ENCODE measurements at regions not wholly inside any gene's neighbourhood (a gene's known extent, or its start where the extent isn't known, plus 50 kb on each side); places are given as distances from the start of the nearest gene placed in this dataset.

DNA sequence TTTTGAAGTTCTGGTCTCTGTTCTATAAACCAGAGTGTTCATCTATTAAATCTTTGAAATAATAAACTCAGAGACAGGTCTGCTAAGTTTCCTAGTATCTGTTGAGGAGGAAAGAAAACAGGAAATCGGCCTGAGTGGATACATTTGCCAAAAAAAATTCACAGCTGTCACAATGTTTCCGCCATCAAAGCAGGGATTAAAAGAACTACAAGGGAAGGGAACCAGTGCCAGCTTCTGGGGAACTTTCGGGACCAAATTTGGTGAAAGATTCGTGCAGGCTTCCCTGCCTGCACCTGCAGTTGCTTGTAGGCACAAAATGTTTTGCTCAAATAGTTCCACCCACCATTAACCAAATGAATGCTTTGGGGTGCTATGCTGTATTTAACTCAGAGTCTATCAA is 267.5 kb downstream of the MSX2 start:
- TF ChIP-seq ZFP3 (CRISPR knock-in tag; IDR thresholded peaks at IDR 0.05) (no peak), CSDC2 (CRISPR knock-in tag; IDR thresholded peaks at IDR 0.05) (no peak), ARNTL (CRISPR knock-in tag; IDR thresholded peaks at IDR 0.05; ENCODE audit: borderline replicate concordance, low read depth) (no peak), PATZ1 (CRISPR knock-in tag; IDR thresholded peaks at IDR 0.05; ENCODE audit: borderline replicate concordance) (no peak), RARB (CRISPR knock-in tag; IDR thresholded peaks at IDR 0.05) (no peak), PPARA (CRISPR knock-in tag; IDR thresholded peaks at IDR 0.05; ENCODE audit: borderline replicate concordance) (no peak), TOX (CRISPR knock-in tag; IDR thresholded peaks at IDR 0.05; ENCODE audit: borderline replicate concordance) (no peak), ZNF8 (CRISPR knock-in tag; IDR thresholded peaks at IDR 0.05) (no peak), SNAI2 (CRISPR knock-in tag; IDR thresholded peaks at IDR 0.05) (no peak), ISL1 (CRISPR knock-in tag; IDR thresholded peaks at IDR 0.05) (no peak)
- TF ChIP-seq, protein P1, sequence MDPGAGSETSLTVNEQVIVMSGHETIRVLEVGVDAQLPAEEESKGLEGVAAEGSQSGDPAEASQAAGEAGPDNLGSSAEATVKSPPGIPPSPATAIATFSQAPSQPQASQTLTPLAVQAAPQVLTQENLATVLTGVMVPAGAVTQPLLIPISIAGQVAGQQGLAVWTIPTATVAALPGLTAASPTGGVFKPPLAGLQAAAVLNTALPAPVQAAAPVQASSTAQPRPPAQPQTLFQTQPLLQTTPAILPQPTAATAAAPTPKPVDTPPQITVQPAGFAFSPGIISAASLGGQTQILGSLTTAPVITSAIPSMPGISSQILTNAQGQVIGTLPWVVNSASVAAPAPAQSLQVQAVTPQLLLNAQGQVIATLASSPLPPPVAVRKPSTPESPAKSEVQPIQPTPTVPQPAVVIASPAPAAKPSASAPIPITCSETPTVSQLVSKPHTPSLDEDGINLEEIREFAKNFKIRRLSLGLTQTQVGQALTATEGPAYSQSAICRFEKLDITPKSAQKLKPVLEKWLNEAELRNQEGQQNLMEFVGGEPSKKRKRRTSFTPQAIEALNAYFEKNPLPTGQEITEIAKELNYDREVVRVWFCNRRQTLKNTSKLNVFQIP (CRISPR knock-in tag; IDR thresholded peaks at IDR 0.05; ENCODE audit: borderline replicate concordance, low read depth): no peak
- TF ChIP-seq, protein P2, sequence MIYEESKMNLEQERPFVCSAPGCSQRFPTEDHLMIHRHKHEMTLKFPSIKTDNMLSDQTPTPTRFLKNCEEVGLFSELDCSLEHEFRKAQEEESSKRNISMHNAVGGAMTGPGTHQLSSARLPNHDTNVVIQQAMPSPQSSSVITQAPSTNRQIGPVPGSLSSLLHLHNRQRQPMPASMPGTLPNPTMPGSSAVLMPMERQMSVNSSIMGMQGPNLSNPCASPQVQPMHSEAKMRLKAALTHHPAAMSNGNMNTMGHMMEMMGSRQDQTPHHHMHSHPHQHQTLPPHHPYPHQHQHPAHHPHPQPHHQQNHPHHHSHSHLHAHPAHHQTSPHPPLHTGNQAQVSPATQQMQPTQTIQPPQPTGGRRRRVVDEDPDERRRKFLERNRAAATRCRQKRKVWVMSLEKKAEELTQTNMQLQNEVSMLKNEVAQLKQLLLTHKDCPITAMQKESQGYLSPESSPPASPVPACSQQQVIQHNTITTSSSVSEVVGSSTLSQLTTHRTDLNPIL (CRISPR knock-in tag; IDR thresholded peaks at IDR 0.05; ENCODE audit: low read depth): no peak
